DOHH2 (cell line): ENCODE measurements at regions not wholly inside any gene's neighbourhood (a gene's known extent, or its start where the extent isn't known, plus 50 kb on each side); places are given as distances from the start of the nearest gene placed in this dataset.
"Not testable (repeated sequence)": the region's sequence is repeated elsewhere in the genome, so short reads cannot be mapped to it uniquely, and the experiment has no call there.

Experiments used
- H3F3A ChIP-seq: fragments of 200-600 bp; sonication (generic), shearing (Covaris generic); 2 replicates; pipeline ENCODE4 v1.6.0; 2016; ENCODE audit warnings: antibody characterized with exemption, mild to moderate bottlenecking; ENCODE audit not compliant: control insufficient read depth, insufficient read depth
- H3K27ac ChIP-seq: fragments of 200-600 bp; sonication (generic); 2 replicates; pipeline ENCODE4 v1.5.1; 2014; ENCODE audit warnings: low read depth, mild to moderate bottlenecking, low read length, moderate library complexity
- H3K27me3 ChIP-seq: fragments of 200-600 bp; sonication (generic); 2 replicates; pipeline ENCODE4 v1.6.1; 2014; ENCODE audit warnings: mild to moderate bottlenecking, low read length, mixed read lengths; ENCODE audit not compliant: control insufficient read depth
- H3K36me3 ChIP-seq: fragments of 200-600 bp; sonication (generic); 2 replicates; pipeline ENCODE4 v1.6.1; 2014; ENCODE audit warnings: mild to moderate bottlenecking, low read length, moderate library complexity, mixed read lengths; ENCODE audit not compliant: control insufficient read depth
- H3K4me1 ChIP-seq: fragments of 200-600 bp; sonication (generic); 2 replicates; pipeline ENCODE4 v1.6.1; 2014; ENCODE audit warnings: mild to moderate bottlenecking, low read length, mixed read lengths; ENCODE audit not compliant: control insufficient read depth
- H3K4me2 ChIP-seq: fragments of 200-600 bp; sonication (generic); 2 replicates; pipeline ENCODE4 v1.6.0; 2014; ENCODE audit warnings: mild to moderate bottlenecking, low read length, moderate library complexity
- H3K4me3 ChIP-seq: fragments of 200-600 bp; sonication (generic); 2 replicates; pipeline ENCODE4 v1.5.1; 2014; ENCODE audit warnings: mild to moderate bottlenecking, low read length, mixed read lengths
- H3K79me2 ChIP-seq: fragments of 200-600 bp; sonication (generic); 2 replicates; pipeline ENCODE4 v1.6.1; 2014; ENCODE audit warnings: mild to moderate bottlenecking, low read length, mixed read lengths; ENCODE audit not compliant: control insufficient read depth
- H3K9me2 ChIP-seq: fragments of 200-600 bp; sonication (generic); replicated peaks from 2 replicates; pipeline ENCODE4 v1.6.1; 2014; ENCODE audit warnings: mild to moderate bottlenecking, low read length, mixed read lengths; ENCODE audit not compliant: control insufficient read depth
- H3K9me3 ChIP-seq: fragments of 200-600 bp; sonication (generic); 2 replicates; pipeline ENCODE4 v1.6.1; 2014; ENCODE audit warnings: antibody characterized with exemption, low read length, mixed read lengths; ENCODE audit not compliant: control insufficient read depth, insufficient read depth
- H4K20me1 ChIP-seq: fragments of 200-600 bp; sonication (generic); 2 replicates; pipeline ENCODE4 v1.6.0; 2014; ENCODE audit warnings: low read depth, mild to moderate bottlenecking, antibody characterized with exemption, low read length, moderate library complexity; ENCODE audit not compliant: control insufficient read depth, insufficient read depth
- CTCF ChIP-seq: fragments of 200-600 bp; sonication (generic); IDR thresholded peaks from one replicate; pipeline ENCODE4 v1.5.1; 2014; ENCODE audit warnings: antibody characterized with exemption, mild to moderate bottlenecking, low read depth, low read length; ENCODE audit not compliant: poor library complexity, severe bottlenecking
- EZH2phosphoT487 ChIP-seq: fragments of 200-600 bp; sonication (generic); IDR thresholded peaks from 2 replicates; pipeline ENCODE4 v1.6.1; 2017; ENCODE audit warnings: borderline replicate concordance, mild to moderate bottlenecking, antibody characterized with exemption, low read length, moderate library complexity, mixed read lengths

DNA sequence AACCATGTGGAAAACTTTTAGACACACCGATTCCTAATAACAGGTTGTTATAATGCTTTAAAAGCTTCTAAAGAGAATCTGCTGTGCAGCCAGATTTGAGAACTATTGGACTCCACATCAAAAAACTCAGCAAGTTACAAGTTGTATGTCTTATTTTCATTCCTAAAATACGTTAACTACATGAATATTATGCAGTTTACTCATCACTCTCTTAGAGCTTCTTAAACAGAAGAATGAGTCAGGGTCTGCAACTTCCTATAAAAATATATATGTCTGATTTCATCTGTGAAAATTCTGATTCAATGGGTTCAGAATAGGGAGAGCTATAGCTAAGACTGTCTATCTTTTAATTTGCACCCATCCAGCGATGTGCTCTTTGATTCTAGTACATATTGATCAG is 244.2 kb upstream of the EPHA3 start:
- Histone ChIP-seq H3K9me3 (no peaks in the 10 kb centered on the region), H3K4me3 (no peak overlapping the region), H3K9me2 (no peaks in the 10 kb centered on the region; the same call in 1 of the 2 replicates), H3K4me2 (no peak overlapping the region), H3K36me3 (no peaks in the 10 kb centered on the region), H3K79me2 (no peaks in the 10 kb centered on the region), H3F3A (no peaks in the 10 kb centered on the region), H3K27ac (no peak overlapping the region), H4K20me1 (no peaks in the 10 kb centered on the region), H3K4me1 (no peaks in the 10 kb centered on the region), H3K27me3 (no peaks in the 10 kb centered on the region)
- no peak for TF ChIP-seq CTCF
- TF ChIP-seq EZH2phosphoT487, result no peak

DNA sequence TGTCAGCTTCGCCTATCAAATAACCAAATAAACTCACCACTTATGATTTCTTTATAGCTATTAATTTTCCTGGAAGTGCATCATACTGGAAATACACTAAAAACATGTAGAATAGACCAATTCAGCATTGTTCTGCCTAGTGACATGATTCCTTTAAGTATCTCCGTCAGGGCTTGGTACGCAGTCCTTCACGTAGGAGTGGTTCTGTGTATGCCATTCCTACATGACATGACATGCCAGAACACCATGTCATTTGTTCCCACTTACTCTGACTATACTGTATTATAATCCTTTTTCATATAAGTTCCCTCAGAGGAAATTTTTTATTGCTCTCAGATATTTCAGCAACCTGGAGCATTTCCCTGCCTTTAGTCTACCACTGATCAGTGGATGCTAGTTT is 230.7 kb upstream of the EPHA3 start:
- TF ChIP-seq CTCF, result no peak
- TF ChIP-seq EZH2phosphoT487, result no peak
- H4K20me1 ChIP-seq, result no peaks in the 10 kb centered on the region
- H3K4me1 ChIP-seq, result no peaks in the 10 kb centered on the region
- no peak overlapping the region for H3K27ac ChIP-seq
- no peaks in the 10 kb centered on the region for H3K27me3 ChIP-seq
- no peaks in the 10 kb centered on the region for H3K79me2 ChIP-seq
- no peaks in the 10 kb centered on the region for H3F3A ChIP-seq
- no peak overlapping the region for H3K4me2 ChIP-seq
- no peaks in the 10 kb centered on the region for H3K9me3 ChIP-seq
- H3K4me3 ChIP-seq, result no peak overlapping the region
- H3K36me3 ChIP-seq, result no peaks in the 10 kb centered on the region
- H3K9me2 ChIP-seq, result no peaks in the 10 kb centered on the region

DNA sequence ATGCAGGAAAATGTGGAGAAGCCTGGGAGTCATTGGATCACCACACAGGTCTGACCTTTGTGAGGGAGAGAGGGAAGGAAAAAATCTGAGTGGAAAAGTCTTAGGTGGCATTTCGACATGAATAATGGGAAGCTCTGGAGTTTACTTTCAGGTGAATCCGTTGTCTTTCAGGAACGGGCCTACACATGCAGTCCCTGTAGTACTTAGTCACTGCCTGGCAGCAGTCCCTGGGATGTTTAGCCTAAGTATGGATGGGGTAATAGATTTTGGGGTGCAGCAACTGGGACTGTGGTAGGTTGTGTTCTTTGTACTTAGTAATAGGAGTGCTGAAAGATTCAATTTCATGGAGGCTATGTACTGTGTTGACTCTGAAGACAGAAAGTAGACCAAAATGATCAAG is 227.5 kb upstream of the EPHA3 start:
- Histone ChIP-seq H4K20me1 (no peaks in the 10 kb centered on the region), H3K27me3 (no peaks in the 10 kb centered on the region), H3K4me1 (no peaks in the 10 kb centered on the region), H3K4me3 (no peak overlapping the region), H3K36me3 (no peaks in the 10 kb centered on the region), H3F3A (no peaks in the 10 kb centered on the region), H3K4me2 (no peak overlapping the region), H3K9me2 (no peaks in the 10 kb centered on the region), H3K79me2 (no peaks in the 10 kb centered on the region), H3K27ac (no peak overlapping the region), H3K9me3 (no peaks in the 10 kb centered on the region)
- TF ChIP-seq EZH2phosphoT487, result no peak
- TF ChIP-seq CTCF, result no peak

DNA sequence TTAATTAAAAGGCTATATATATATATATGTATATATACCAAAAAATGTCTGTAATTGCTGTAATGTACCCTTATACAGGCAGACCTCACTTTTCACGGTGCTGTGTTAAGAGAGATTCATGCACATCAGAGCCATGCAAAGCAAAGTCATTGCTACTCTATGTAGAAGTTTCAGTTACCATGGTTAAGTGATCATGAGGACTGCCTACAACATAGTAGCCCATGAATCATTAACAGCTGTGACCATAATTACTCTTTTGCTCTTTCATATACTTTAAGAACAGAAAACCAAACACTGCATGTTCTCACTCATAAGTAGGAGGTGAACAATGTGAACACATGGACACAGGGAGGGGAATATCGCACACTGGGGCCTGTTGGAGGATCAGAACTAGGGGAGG is 225.3 kb upstream of the EPHA3 start:
- H3K36me3 ChIP-seq, result no peaks in the 10 kb centered on the region
- H3F3A ChIP-seq, result no peaks in the 10 kb centered on the region

DNA sequence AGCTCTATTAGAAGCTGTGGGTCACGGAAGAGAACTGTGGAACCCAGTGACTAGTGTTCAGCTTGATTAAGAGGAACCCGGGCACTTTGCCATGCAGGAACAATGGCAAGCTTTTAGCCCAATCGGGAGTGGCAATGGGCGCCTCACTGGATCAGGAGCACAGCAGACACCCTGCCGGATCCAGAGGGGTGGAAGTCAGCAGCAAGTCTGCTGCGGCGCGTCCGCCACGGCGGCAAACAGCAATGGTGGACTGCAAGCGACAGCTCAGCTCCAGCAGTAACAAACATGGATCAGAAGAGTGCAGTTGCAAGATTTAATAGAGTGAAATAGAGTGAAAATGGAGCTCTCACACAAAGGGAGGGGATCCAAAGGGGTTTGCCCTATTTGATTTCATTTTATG is 220.8 kb upstream of the EPHA3 start:
- not testable (repeated sequence) for H3K27me3 ChIP-seq, H3K36me3 ChIP-seq, H3K27ac ChIP-seq, H3K9me3 ChIP-seq, H3K4me1 ChIP-seq, H3K79me2 ChIP-seq, H3K4me3 ChIP-seq, H3K9me2 ChIP-seq, H3K4me2 ChIP-seq, H3F3A ChIP-seq, H4K20me1 ChIP-seq

More for the DNA sequence above, 225.3 kb upstream of the EPHA3 start:
- no peak overlapping the region for H3K27ac ChIP-seq
- no peaks in the 10 kb centered on the region for H3K9me3 ChIP-seq
- no peaks in the 10 kb centered on the region for H4K20me1 ChIP-seq
- no peaks in the 10 kb centered on the region for H3K79me2 ChIP-seq
- no peak for TF ChIP-seq EZH2phosphoT487
- no peak for TF ChIP-seq CTCF
- no peaks in the 10 kb centered on the region for H3K9me2 ChIP-seq
- H3K4me1 ChIP-seq, result no peaks in the 10 kb centered on the region
- H3K4me3 ChIP-seq, result no peak overlapping the region
- H3K27me3 ChIP-seq, result no peaks in the 10 kb centered on the region
- no peak overlapping the region for H3K4me2 ChIP-seq
